ENCODE measurements at regions not wholly inside any gene's neighbourhood (a gene's known extent, or its start where the extent isn't known, plus 50 kb on each side); places are given as distances from the start of the nearest gene placed in this dataset.

- Histone ChIP-seq H3K9me3 (ENCODE audit: control insufficient read depth, insufficient read depth, low read depth, low read length) (no peaks in the 10 kb centered on the region), H3K4me3 (ENCODE audit: low read depth in 2 of 2, low read length in 2 of 2) (no peak overlapping the region), H3K27ac (ENCODE audit: low read length) (no peak overlapping the region), H3K27me3 (ENCODE audit: control insufficient read depth, insufficient read depth, low read length) (no peaks in the 10 kb centered on the region), H3K4me1 (ENCODE audit: control insufficient read depth, insufficient read depth, low read length) (no peaks in the 10 kb centered on the region), H3K36me3 (ENCODE audit: control insufficient read depth, insufficient read depth, low read length) (no peaks in the 10 kb centered on the region)
- ATAC-seq (no peak), DNase-seq (ENCODE audit: low read depth, low spot score) (no peak)
- no TSS peak for BruUV-seq (replicated peaks)
- TF ChIP-seq TCF7L2 (IDR thresholded peaks at IDR 0.05; ENCODE audit: low read depth, low read length): no peak
- no peak for TF ChIP-seq POLR2AphosphoS5 (IDR thresholded peaks at IDR 0.05; ENCODE audit: low read depth, low read length)
- TF ChIP-seq REST (IDR thresholded peaks at IDR 0.05; ENCODE audit: insufficient read depth in 1 of 2, low read depth in 2 of 2, low read length in 1 of 2): no peak
- TF ChIP-seq SIN3A (IDR thresholded peaks at IDR 0.05; ENCODE audit: borderline replicate concordance, insufficient read depth, low read depth, low read length): no peak
- no peak for TF ChIP-seq CTCF (IDR thresholded peaks at IDR 0.05)
- in situ Hi-C loops (cut with HindIII; ENCODE audit: low pct_unique_long_range_greater_than_20kb, low sequenced_read_pairs): no loop called here
- ChIA-PET POLR2A (no interaction called here), CTCF (no interaction called here)
- intact Hi-C loops (cut with micrococcal nuclease; ENCODE audit: unreplicated experiment): no loop called here
Observed at GRCh38 chr14:38431156-38431555, 175.3 kb upstream of the CLEC14A start.

GRCh38 chr14:38430522-38430921 lies 174.6 kb upstream of the CLEC14A start:
- in situ Hi-C loops (cut with HindIII; ENCODE audit: low pct_unique_long_range_greater_than_20kb, low sequenced_read_pairs): no loop called here

GRCh38 chr14:38425324-38425976 lies 169.6 kb upstream of the CLEC14A start:
- H3K27me3 ChIP-seq (ENCODE audit: control insufficient read depth, insufficient read depth, low read length): no peaks in the 10 kb centered on the region
- BruUV-seq (replicated peaks): no TSS peak
- intact Hi-C loops (cut with micrococcal nuclease; ENCODE audit: unreplicated experiment) (no loop called here), in situ Hi-C loops (cut with HindIII; ENCODE audit: low pct_unique_long_range_greater_than_20kb, low sequenced_read_pairs) (no loop called here)
- no peak overlapping the region for H3K4me3 ChIP-seq (ENCODE audit: low read depth in 2 of 2, low read length in 2 of 2)
- POLR2A ChIA-PET: no interaction called here
- CTCF ChIA-PET: no interaction called here
- TF ChIP-seq CTCF (IDR thresholded peaks at IDR 0.05): no peak
- no peak for TF ChIP-seq SIN3A (IDR thresholded peaks at IDR 0.05; ENCODE audit: borderline replicate concordance, insufficient read depth, low read depth, low read length)
- H3K36me3 ChIP-seq (ENCODE audit: control insufficient read depth, insufficient read depth, low read length): no peaks in the 10 kb centered on the region
- no peak for DNase-seq (ENCODE audit: low read depth, low spot score)
- no peak overlapping the region for H3K27ac ChIP-seq (ENCODE audit: low read length)
- no peak for ATAC-seq
- H3K9me3 ChIP-seq (ENCODE audit: control insufficient read depth, insufficient read depth, low read depth, low read length): no peaks in the 10 kb centered on the region
- no peaks in the 10 kb centered on the region for H3K4me1 ChIP-seq (ENCODE audit: control insufficient read depth, insufficient read depth, low read length)

More at GRCh38 chr14:38430522-38430921, 174.6 kb upstream of the CLEC14A start:
- intact Hi-C loops (cut with micrococcal nuclease; ENCODE audit: unreplicated experiment): no loop called here
- no peak overlapping the region for H3K4me3 ChIP-seq (ENCODE audit: low read depth in 2 of 2, low read length in 2 of 2)
- H3K27me3 ChIP-seq (ENCODE audit: control insufficient read depth, insufficient read depth, low read length): no peaks in the 10 kb centered on the region
- ChIA-PET CTCF (no interaction called here), POLR2A (no interaction called here)
- BruUV-seq (replicated peaks): no TSS peak
- no peaks in the 10 kb centered on the region for H3K4me1 ChIP-seq (ENCODE audit: control insufficient read depth, insufficient read depth, low read length)
- no peaks in the 10 kb centered on the region for H3K9me3 ChIP-seq (ENCODE audit: control insufficient read depth, insufficient read depth, low read depth, low read length)
- ATAC-seq (no peak), DNase-seq (ENCODE audit: low read depth, low spot score) (no peak)
- H3K27ac ChIP-seq (ENCODE audit: low read length): no peak overlapping the region
- no peaks in the 10 kb centered on the region for H3K36me3 ChIP-seq (ENCODE audit: control insufficient read depth, insufficient read depth, low read length)
- TF ChIP-seq POLR2AphosphoS5 (IDR thresholded peaks at IDR 0.05; ENCODE audit: low read depth, low read length): no peak

Measured in Panc1 (cell line).